Activated CD8-positive, alpha-beta T cell treated with anti-CD3 and anti-CD28 coated beads for 36 hours (primary cell): ENCODE measurements at regions not wholly inside any gene's neighbourhood (a gene's known extent, or its start where the extent isn't known, plus 50 kb on each side); places are given as distances from the start of the nearest gene placed in this dataset.

Experiments used
- ATAC-seq: fragments of 200-7000 bp; cut with Tn5 transposase; one replicate; pipeline ENCODE4 v1.10.0; 2021; ENCODE audit warnings: mild to moderate bottlenecking, moderate library complexity
- CTCF ChIA-PET: fragments of 350-600 bp; sonication (Branson Sonifier 250); formaldehyde crosslinking; loops from one replicate; lab custom pipeline; 2021; ENCODE audit warnings: antibody characterized with exemption; lab: Charles Lee
- POLR2A ChIA-PET: fragments of 350-600 bp; sonication (Branson Sonifier 250); formaldehyde crosslinking; loops from one replicate; lab custom pipeline; 2021; ENCODE audit warnings: antibody characterized with exemption; lab: Charles Lee
- DNase-seq: peaks from one replicate; pipeline ENCODE4 v3.0.0-alpha.2; 2020
- H3K27ac Mint-ChIP-seq: one replicate; pipeline ENCODE4 v1.8.0; 2021; ENCODE audit warnings: mild to moderate bottlenecking, mixed read lengths
- H3K27me3 Mint-ChIP-seq: one replicate; pipeline ENCODE4 v1.8.0; 2021; ENCODE audit warnings: mixed read lengths
- H3K36me3 Mint-ChIP-seq: one replicate; pipeline ENCODE4 v1.8.0; 2021; ENCODE audit warnings: low read depth, mixed read lengths
- H3K4me1 Mint-ChIP-seq: one replicate; pipeline ENCODE4 v1.8.0; 2021; ENCODE audit warnings: low read depth, mixed read lengths
- H3K4me3 Mint-ChIP-seq: one replicate; pipeline ENCODE4 v1.8.0; 2021; ENCODE audit warnings: mild to moderate bottlenecking, moderate library complexity, mixed read lengths
- H3K9me3 Mint-ChIP-seq: one replicate; pipeline ENCODE4 v1.8.0; 2021; ENCODE audit warnings: mixed read lengths
- CTCF ChIP-seq: fragments of 200-600 bp; IDR thresholded peaks from one replicate; pipeline ENCODE4 v1.8.0; 2022; ENCODE audit warnings: antibody characterized with exemption, mild to moderate bottlenecking
- intact Hi-C: fragments of 100-400 bp; cut with micrococcal nuclease; formaldehyde crosslinking; loops from one replicate; pipeline ENCODE4 v1.10.0; 2022

DNA sequence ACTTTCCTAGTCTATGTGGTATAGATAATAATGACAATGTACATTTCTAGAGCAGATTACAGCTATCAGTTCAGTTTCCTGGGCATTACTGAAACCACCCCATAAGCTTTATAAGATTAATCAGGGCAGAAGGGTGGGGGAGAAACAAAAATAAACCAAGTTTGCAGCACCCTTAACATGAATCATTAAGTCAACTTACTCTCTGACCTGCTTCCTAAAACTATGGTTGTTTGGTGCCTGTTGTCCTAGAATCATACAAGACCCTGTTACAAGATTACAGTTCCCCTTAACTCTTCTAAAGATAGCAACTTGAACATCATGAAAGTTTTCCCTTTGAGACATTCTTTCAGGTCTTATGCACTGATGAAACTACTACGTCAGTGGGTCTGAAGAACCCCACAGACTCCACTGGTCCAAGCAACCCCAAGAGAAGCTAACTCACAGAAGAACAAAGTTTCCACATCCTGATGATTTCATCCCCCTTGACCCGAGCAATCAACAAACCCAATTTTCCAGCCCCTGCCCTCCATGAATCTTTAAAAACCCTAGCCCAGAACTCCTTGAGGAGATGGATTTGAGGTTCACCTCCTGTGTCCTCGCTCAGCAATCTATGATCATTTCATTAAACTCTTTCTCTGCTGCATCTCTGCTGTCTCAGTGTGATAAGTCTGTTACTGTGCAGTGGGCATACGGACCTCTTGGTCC, 336.5 kb downstream of the FOXO1 start:
- TF ChIP-seq CTCF: no peak
- ATAC-seq (no peak), DNase-seq (no peak)
- CTCF ChIA-PET: no interaction called here
- no peak overlapping the region for H3K27ac Mint-ChIP-seq
- no peaks in the 10 kb centered on the region for H3K27me3 Mint-ChIP-seq
- H3K4me1 Mint-ChIP-seq: peaks cover 25% of the 10 kb centered on the region
- H3K9me3 Mint-ChIP-seq: peaks cover 3% of the 10 kb centered on the region
- H3K4me3 Mint-ChIP-seq: no peak overlapping the region
- no peaks in the 10 kb centered on the region for H3K36me3 Mint-ChIP-seq
- POLR2A ChIA-PET: interaction anchor here (0.6 kb wide), 1 partner anchor 55 kb away, joined by 3 read pairs; no protein-coding TSS in a partner anchor
- intact Hi-C loops: no loop called here

DNA sequence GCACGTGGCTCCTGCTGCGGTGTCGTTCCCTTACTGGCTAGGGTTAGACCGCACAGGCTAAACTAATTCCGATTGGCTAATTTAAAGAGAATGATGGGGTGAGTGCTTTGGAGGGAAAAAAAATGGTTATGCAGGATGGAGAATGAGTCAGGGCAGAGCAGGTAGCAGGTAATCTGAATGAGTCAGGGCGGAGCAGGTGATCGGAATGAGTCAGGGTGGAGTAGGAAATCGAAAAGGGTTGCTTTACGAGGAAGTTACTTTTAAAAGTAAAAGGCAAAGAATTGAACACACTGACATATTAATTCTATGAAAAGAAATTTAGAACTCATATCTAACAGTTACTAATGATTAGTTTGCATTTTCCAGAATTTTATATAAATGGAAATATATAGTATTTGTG, 335.5 kb downstream of the FOXO1 start:
- Mint-ChIP-seq H3K36me3 (no peaks in the 10 kb centered on the region), H3K4me1 (peaks cover 19% of the 10 kb centered on the region), H3K27ac (no peak overlapping the region), H3K4me3 (no peak overlapping the region), H3K27me3 (no peaks in the 10 kb centered on the region), H3K9me3 (no peaks in the 10 kb centered on the region)
- CTCF ChIA-PET: interaction anchor here (1.2 kb wide), 1 partner anchor 10 kb away, joined by 3 read pairs; no protein-coding TSS in a partner anchor
- DNase-seq: no peak
- POLR2A ChIA-PET: interaction anchor here (0.6 kb wide), 1 partner anchor 54 kb away, joined by 3 read pairs; no protein-coding TSS in a partner anchor
- TF ChIP-seq CTCF: no peak
- ATAC-seq: no peak
- intact Hi-C loops: no loop called here

GRCh38 chr13:40331802-40332201, 334.6 kb downstream of the FOXO1 start:
- CTCF ChIA-PET: interaction anchor here (1.2 kb wide), 1 partner anchor 10 kb away, joined by 3 read pairs; no protein-coding TSS in a partner anchor
- intact Hi-C loops: no loop called here
- Mint-ChIP-seq H3K4me1 (peaks cover 23% of the 10 kb centered on the region), H3K4me3 (no peak overlapping the region), H3K27ac (no peak overlapping the region), H3K9me3 (no peaks in the 10 kb centered on the region), H3K27me3 (no peaks in the 10 kb centered on the region), H3K36me3 (no peaks in the 10 kb centered on the region)
- POLR2A ChIA-PET: no interaction called here
- DNase-seq (no peak), ATAC-seq (no peak)
- no peak for TF ChIP-seq CTCF

- H3K4me1 Mint-ChIP-seq: peaks cover 27% of the 10 kb centered on the region
- no peak overlapping the region for H3K27ac Mint-ChIP-seq
- H3K9me3 Mint-ChIP-seq: no peaks in the 10 kb centered on the region
Measured at GRCh38 chr13:40333226-40333625, 333.2 kb downstream of the FOXO1 start.

More at GRCh38 chr13:40333226-40333625, 333.2 kb downstream of the FOXO1 start:
- ChIA-PET POLR2A (no interaction called here), CTCF (no interaction called here)
- no peak for DNase-seq
- Mint-ChIP-seq H3K4me3 (no peak overlapping the region), H3K27me3 (no peaks in the 10 kb centered on the region), H3K36me3 (no peaks in the 10 kb centered on the region)
- TF ChIP-seq CTCF: no peak
- no peak for ATAC-seq
- intact Hi-C loops: no loop called here
